ENCODE measurements at regions not wholly inside any gene's neighbourhood (a gene's known extent, or its start where the extent isn't known, plus 50 kb on each side); places are given as distances from the start of the nearest gene placed in this dataset.

DNA sequence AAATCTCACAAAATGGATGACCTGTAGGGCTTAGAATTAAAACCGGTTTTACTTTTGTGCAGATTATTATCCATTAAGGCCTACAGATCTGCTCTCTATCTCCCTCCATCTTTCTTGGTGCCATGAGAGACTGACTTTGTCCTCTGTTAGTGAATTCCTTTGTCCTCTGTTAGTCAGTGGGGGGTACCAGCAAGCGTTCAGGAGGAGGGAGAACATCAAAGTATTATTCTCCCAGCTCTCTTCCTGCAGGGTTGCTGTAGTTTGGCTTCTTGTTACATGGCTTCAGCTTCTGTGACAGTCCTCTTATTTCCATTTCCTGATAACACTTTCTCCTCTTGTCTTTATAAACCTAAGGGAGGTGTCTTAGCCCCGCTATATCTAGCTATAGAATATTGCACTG, 850.5 kb upstream of the SEMA6A start:
- Histone ChIP-seq H3K27ac (no peak overlapping the region), H3K4me2 (no peak overlapping the region), H3K4me1 (no peaks in the 10 kb centered on the region), H3K9me3 (no peaks in the 10 kb centered on the region), H3K4me3 (no peak overlapping the region)
- WGBS (ENCODE audit: missing lambda C conversion rate), result 1% methylated on average over 3 of the region's 3 CpGs
- FAIRE-seq, result no peak
- TF ChIP-seq EHF (CRISPR knock-in tag; IDR thresholded peaks at IDR 0.05) (no peak), USF2 (IDR thresholded peaks at IDR 0.05) (no peak), GATA3 (IDR thresholded peaks at IDR 0.05; ENCODE audit: borderline replicate concordance) (no peak), PHF8 (IDR thresholded peaks at IDR 0.05; ENCODE audit: borderline replicate concordance, low read depth) (no peak), RAD21 (conservative IDR thresholded peaks at IDR 0.05 in 1 of 2, IDR thresholded peaks at IDR 0.05 in 1 of 2) (no peak), KDM5A (IDR thresholded peaks at IDR 0.05) (no peak), CBX8 (IDR thresholded peaks at IDR 0.05) (no peak), SMC3 (IDR thresholded peaks at IDR 0.05) (no peak), HOXB13 (CRISPR knock-in tag; IDR thresholded peaks at IDR 0.05; ENCODE audit: low read depth) (no peak), MAFK (IDR thresholded peaks at IDR 0.05; ENCODE audit: partially characterized antibody) (no peak), ZFP36 (IDR thresholded peaks at IDR 0.05; ENCODE audit: borderline replicate concordance, partially characterized antibody) (no peak), MYC (IDR thresholded peaks at IDR 0.05; ENCODE audit: borderline replicate concordance, low read length) (no peak), BHLHE40 (IDR thresholded peaks at IDR 0.05; ENCODE audit: low read depth, low read length) (no peak), FOXS1 (CRISPR knock-in tag; IDR thresholded peaks at IDR 0.05) (no peak)
- TF ChIP-seq, protein P1, sequence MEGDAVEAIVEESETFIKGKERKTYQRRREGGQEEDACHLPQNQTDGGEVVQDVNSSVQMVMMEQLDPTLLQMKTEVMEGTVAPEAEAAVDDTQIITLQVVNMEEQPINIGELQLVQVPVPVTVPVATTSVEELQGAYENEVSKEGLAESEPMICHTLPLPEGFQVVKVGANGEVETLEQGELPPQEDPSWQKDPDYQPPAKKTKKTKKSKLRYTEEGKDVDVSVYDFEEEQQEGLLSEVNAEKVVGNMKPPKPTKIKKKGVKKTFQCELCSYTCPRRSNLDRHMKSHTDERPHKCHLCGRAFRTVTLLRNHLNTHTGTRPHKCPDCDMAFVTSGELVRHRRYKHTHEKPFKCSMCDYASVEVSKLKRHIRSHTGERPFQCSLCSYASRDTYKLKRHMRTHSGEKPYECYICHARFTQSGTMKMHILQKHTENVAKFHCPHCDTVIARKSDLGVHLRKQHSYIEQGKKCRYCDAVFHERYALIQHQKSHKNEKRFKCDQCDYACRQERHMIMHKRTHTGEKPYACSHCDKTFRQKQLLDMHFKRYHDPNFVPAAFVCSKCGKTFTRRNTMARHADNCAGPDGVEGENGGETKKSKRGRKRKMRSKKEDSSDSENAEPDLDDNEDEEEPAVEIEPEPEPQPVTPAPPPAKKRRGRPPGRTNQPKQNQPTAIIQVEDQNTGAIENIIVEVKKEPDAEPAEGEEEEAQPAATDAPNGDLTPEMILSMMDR (IDR thresholded peaks at IDR 0.05), result no peak
- ChIA-PET CTCF (no interaction called here), POLR2A (no interaction called here)
- DNase-seq (ENCODE audit: low read depth in 1 of 2, low spot score in 1 of 2), result no peak
- no peak for ATAC-seq

DNA sequence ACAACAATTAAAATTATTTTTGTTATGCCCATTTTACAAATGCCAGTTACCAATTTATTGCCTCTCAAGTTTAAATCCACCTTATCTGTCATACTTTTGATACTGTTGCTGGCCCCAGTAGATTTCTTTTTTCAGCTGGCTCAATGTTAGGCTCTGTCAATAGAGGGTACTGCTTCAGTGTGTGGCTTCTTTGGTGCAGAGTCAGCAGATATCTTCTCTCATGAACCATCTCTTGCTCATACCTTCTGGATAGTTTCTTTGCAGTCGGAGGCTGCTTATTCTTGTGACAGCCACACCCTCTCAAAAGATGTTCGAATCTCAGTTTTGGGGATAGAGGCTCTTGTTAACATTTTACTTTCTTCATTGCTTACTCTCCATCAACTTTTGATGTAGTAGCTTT, 849.9 kb upstream of the SEMA6A start:
- no peak for FAIRE-seq
- WGBS (ENCODE audit: missing lambda C conversion rate), result 3% methylated on average over 2 of the region's 2 CpGs
- ChIA-PET CTCF (no interaction called here), POLR2A (no interaction called here)
- no peak for ATAC-seq
- Histone ChIP-seq H3K27ac (no peak overlapping the region), H3K4me2 (no peak overlapping the region), H3K4me3 (no peak overlapping the region), H3K9me3 (no peaks in the 10 kb centered on the region), H3K4me1 (no peaks in the 10 kb centered on the region)
- DNase-seq (ENCODE audit: low read depth in 1 of 2, low spot score in 1 of 2), result no peak
- TF ChIP-seq CBX2 (IDR thresholded peaks at IDR 0.05; ENCODE audit: borderline replicate concordance, low read depth) (no peak), MAFK (IDR thresholded peaks at IDR 0.05; ENCODE audit: partially characterized antibody) (peak; percentile 43), CHD2 (IDR thresholded peaks at IDR 0.05; ENCODE audit: low read length, partially characterized antibody) (no peak), NPAS2 (CRISPR knock-in tag; IDR thresholded peaks at IDR 0.05; ENCODE audit: borderline replicate concordance) (no peak)

DNA sequence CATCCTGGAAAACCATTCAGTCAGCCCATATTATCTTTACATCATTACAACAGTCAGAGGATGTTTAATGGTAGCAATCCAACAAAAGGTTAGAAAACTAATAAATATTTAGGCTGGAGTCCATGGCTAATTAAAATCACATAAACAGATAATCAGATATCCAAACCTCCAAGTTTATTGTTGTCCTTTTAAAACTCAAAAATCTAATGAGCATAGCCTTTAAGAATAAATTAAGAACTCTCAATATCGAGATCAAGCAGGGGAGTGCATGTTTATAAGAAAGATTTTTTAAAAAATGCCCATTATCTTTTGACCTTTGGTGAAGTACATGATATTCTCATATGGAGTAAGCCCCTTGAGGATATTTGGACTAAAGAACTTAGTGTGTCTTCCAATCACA, 842.9 kb upstream of the SEMA6A start:
- Histone ChIP-seq H3K4me3 (no peak overlapping the region), H3K4me1 (no peaks in the 10 kb centered on the region), H3K4me2 (no peak overlapping the region), H3K27ac (no peak overlapping the region), H3K9me3 (no peaks in the 10 kb centered on the region)
- ATAC-seq, result no peak
- 3% methylated on average over 1 of the region's 1 CpG for WGBS (ENCODE audit: missing lambda C conversion rate)
- POLR2A ChIA-PET, result no interaction called here
- CTCF ChIA-PET, result no interaction called here
- no peak for DNase-seq (ENCODE audit: low read depth in 1 of 2, low spot score in 1 of 2)
- no peak for FAIRE-seq
- TF ChIP-seq MAZ (IDR thresholded peaks at IDR 0.05; ENCODE audit: borderline replicate concordance, low read depth, low read length), result no peak
- TF ChIP-seq, protein P2, sequence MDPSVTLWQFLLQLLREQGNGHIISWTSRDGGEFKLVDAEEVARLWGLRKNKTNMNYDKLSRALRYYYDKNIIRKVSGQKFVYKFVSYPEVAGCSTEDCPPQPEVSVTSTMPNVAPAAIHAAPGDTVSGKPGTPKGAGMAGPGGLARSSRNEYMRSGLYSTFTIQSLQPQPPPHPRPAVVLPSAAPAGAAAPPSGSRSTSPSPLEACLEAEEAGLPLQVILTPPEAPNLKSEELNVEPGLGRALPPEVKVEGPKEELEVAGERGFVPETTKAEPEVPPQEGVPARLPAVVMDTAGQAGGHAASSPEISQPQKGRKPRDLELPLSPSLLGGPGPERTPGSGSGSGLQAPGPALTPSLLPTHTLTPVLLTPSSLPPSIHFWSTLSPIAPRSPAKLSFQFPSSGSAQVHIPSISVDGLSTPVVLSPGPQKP (IDR thresholded peaks at IDR 0.05; ENCODE audit: low read depth, low read length), result no peak
- no peak for TF ChIP-seq RCOR1 (IDR thresholded peaks at IDR 0.05; ENCODE audit: low read depth, low read length)
- TF ChIP-seq, protein P3, sequence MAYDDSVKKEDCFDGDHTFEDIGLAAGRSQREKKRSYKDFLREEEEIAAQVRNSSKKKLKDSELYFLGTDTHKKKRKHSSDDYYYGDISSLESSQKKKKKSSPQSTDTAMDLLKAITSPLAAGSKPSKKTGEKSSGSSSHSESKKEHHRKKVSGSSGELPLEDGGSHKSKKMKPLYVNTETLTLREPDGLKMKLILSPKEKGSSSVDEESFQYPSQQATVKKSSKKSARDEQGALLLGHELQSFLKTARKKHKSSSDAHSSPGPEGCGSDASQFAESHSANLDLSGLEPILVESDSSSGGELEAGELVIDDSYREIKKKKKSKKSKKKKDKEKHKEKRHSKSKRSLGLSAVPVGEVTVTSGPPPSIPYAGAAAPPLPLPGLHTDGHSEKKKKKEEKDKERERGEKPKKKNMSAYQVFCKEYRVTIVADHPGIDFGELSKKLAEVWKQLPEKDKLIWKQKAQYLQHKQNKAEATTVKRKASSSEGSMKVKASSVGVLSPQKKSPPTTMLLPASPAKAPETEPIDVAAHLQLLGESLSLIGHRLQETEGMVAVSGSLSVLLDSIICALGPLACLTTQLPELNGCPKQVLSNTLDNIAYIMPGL (CRISPR knock-in tag; IDR thresholded peaks at IDR 0.05; ENCODE audit: borderline replicate concordance), result no peak
- no peak for TF ChIP-seq CHD2 (IDR thresholded peaks at IDR 0.05; ENCODE audit: low read length, partially characterized antibody)
- no peak for TF ChIP-seq E2F6 (IDR thresholded peaks at IDR 0.05; ENCODE audit: borderline replicate concordance, low read depth)
- TF ChIP-seq, protein P4, sequence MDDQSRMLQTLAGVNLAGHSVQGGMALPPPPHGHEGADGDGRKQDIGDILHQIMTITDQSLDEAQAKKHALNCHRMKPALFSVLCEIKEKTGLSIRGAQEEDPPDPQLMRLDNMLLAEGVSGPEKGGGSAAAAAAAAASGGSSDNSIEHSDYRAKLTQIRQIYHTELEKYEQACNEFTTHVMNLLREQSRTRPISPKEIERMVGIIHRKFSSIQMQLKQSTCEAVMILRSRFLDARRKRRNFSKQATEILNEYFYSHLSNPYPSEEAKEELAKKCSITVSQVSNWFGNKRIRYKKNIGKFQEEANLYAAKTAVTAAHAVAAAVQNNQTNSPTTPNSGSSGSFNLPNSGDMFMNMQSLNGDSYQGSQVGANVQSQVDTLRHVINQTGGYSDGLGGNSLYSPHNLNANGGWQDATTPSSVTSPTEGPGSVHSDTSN (IDR thresholded peaks at IDR 0.05), result no peak
- TF ChIP-seq, protein P1 (IDR thresholded peaks at IDR 0.05), result no peak
- no peak for TF ChIP-seq BHLHE40 (IDR thresholded peaks at IDR 0.05; ENCODE audit: low read depth, low read length)
- no peak for TF ChIP-seq KDM5A (IDR thresholded peaks at IDR 0.05)
- TF ChIP-seq NPAS2 (CRISPR knock-in tag; IDR thresholded peaks at IDR 0.05; ENCODE audit: borderline replicate concordance), result no peak
- no peak for TF ChIP-seq POLR2A (IDR thresholded peaks at IDR 0.05; ENCODE audit: low read length)
